SK-N-SH (cell line): ENCODE measurements at regions not wholly inside any gene's neighbourhood (a gene's known extent, or its start where the extent isn't known, plus 50 kb on each side); places are given as distances from the start of the nearest gene placed in this dataset.

Source experiments
- CTCF ChIA-PET: fragments of 300-600, 350-600 bp; formaldehyde crosslinking; extraction: SDS; loops from one replicate; lab custom pipeline; 2021; lab: Yijun Ruan, JAX
- POLR2A ChIA-PET: fragments of 350-600 bp; sonication (Branson Sonifier 250); formaldehyde crosslinking; extraction: SDS; loops from one replicate; lab custom pipeline; 2020; ENCODE audit warnings: antibody characterized with exemption, inconsistent platforms; lab: Yijun Ruan, JAX
- DNase-seq: peaks from one replicate; pipeline ENCODE4 v3.0.0; 2012
- H2AFZ ChIP-seq: fragments of 200-600 bp; sonication (generic); 2 replicates; pipeline ENCODE4 v1.8.1; 2016; ENCODE audit warnings: antibody characterized with exemption, mild to moderate bottlenecking, low read depth
- H3F3A ChIP-seq: fragments of 200-600 bp; sonication (generic); replicated peaks from 2 replicates; pipeline ENCODE3; 2016; ENCODE audit warnings: antibody characterized with exemption, mild to moderate bottlenecking; ENCODE audit not compliant: insufficient read depth
- H3K27ac ChIP-seq, 2 experiments: fragments of 200-500 bp in 1 of 2; fragments of 200-600 bp in 1 of 2; sonication (Bioruptor generic) in 1 of 2; sonication (generic), shearing (Covaris generic) in 1 of 2; 2 replicates each; pipeline versions ENCODE4 v1.5.1 to v1.6.1; 2014 to 2016; ENCODE audit warnings: low read depth in 2 of 2, inconsistent platforms in 1 of 2, low read length in 1 of 2, mild to moderate bottlenecking in 1 of 2, mixed read lengths in 1 of 2
- H3K27me3 ChIP-seq: fragments of 200-600 bp; sonication (generic), shearing (Covaris generic); 2 replicates; pipeline ENCODE4 v1.6.1; 2016; ENCODE audit warnings: mixed run types; ENCODE audit not compliant: insufficient read depth
- H3K36me3 ChIP-seq, 2 experiments: fragments of 200-500 bp in 1 of 2; fragments of 200-600 bp in 1 of 2; sonication (Bioruptor generic) in 1 of 2; sonication (generic) in 1 of 2; replicated peaks in 1 of 2; 2 replicates each; pipeline versions ENCODE3 to v1.5.1; 2014 to 2016; ENCODE audit warnings: low read length in 1 of 2, mild to moderate bottlenecking in 1 of 2; ENCODE audit not compliant: insufficient read depth in 2 of 2, control insufficient read depth in 1 of 2
- H3K4me1 ChIP-seq, 2 experiments: fragments of 200-500 bp in 1 of 2; fragments of 200-600 bp in 1 of 2; sonication (Bioruptor generic) in 1 of 2; sonication (generic), shearing (Covaris generic) in 1 of 2; 2 replicates each; pipeline versions ENCODE4 v1.5.1 to v1.6.1; 2014 to 2016; ENCODE audit warnings: low read depth in 1 of 2, low read length in 1 of 2, mixed run types in 1 of 2; ENCODE audit not compliant: insufficient read depth in 2 of 2, control insufficient read depth in 1 of 2
- H3K4me2 ChIP-seq: fragments of 200-600 bp; sonication (generic), shearing (Covaris generic); 2 replicates; pipeline ENCODE4 v1.6.1; 2017; ENCODE audit warnings: mixed run types
- H3K4me3 ChIP-seq, 2 experiments: fragments of 200-500 bp in 1 of 2; fragments of 200-600 bp in 1 of 2; sonication (Bioruptor generic) in 1 of 2; sonication (generic), shearing (Covaris generic) in 1 of 2; 2 replicates each; pipeline versions ENCODE4 v1.5.1 to v1.8.1; 2014 to 2016; ENCODE audit warnings: low read depth in 2 of 2, inconsistent platforms in 1 of 2, low read length in 1 of 2, mild to moderate bottlenecking in 1 of 2, mixed read lengths in 1 of 2, moderate library complexity in 1 of 2
- H3K79me2 ChIP-seq: fragments of 200-600 bp; sonication (generic); 2 replicates; pipeline ENCODE4 v1.8.1; 2017; ENCODE audit warnings: mild to moderate bottlenecking; ENCODE audit not compliant: insufficient read depth
- H3K9ac ChIP-seq: fragments of 200-600 bp; sonication (generic); 2 replicates; pipeline ENCODE4 v1.6.1; 2017; ENCODE audit warnings: mixed run types
- H3K9me2 ChIP-seq: fragments of 200-600 bp; sonication (generic); 2 replicates; pipeline ENCODE4 v1.6.1; 2017; ENCODE audit warnings: mixed run types
- H3K9me3 ChIP-seq: fragments of 200-600 bp; sonication (generic); 2 replicates; pipeline ENCODE4 v1.6.1; 2017; ENCODE audit warnings: mixed run types, mild to moderate bottlenecking, moderate library complexity
- H4K20me1 ChIP-seq: fragments of 200-600 bp; sonication (generic); 2 replicates; pipeline ENCODE4 v1.6.1; 2017; ENCODE audit warnings: mild to moderate bottlenecking, mixed run types; ENCODE audit not compliant: insufficient read depth
- ELF1 ChIP-seq: IDR thresholded peaks from 2 replicates; pipeline ENCODE4 v1.4.0; 2012
- FOSL2 ChIP-seq: IDR thresholded peaks from 2 replicates; pipeline ENCODE4 v1.4.0; 2012; ENCODE audit warnings: low read depth, mild to moderate bottlenecking, moderate library complexity, borderline replicate concordance
- JUND ChIP-seq: IDR thresholded peaks from 2 replicates; pipeline ENCODE4 v1.4.0; 2012
- WGBS: methylation state at CpG from one replicate; pipeline ENCODE4 v1.1.6; 2017; ENCODE audit warnings: low lambda C conversion rate; 5-methylcytosine and 5-hydroxymethylcytosine counted together
- TF ChIP-seq, protein P1 (sequence below): IDR thresholded peaks from 2 replicates; pipeline ENCODE4 v1.6.1; 2012; ENCODE audit warnings: mild to moderate bottlenecking, low read depth, low read length, moderate library complexity
- TF ChIP-seq, protein P2 (sequence below): IDR thresholded peaks from 2 replicates; pipeline ENCODE4; 2012

DNA sequence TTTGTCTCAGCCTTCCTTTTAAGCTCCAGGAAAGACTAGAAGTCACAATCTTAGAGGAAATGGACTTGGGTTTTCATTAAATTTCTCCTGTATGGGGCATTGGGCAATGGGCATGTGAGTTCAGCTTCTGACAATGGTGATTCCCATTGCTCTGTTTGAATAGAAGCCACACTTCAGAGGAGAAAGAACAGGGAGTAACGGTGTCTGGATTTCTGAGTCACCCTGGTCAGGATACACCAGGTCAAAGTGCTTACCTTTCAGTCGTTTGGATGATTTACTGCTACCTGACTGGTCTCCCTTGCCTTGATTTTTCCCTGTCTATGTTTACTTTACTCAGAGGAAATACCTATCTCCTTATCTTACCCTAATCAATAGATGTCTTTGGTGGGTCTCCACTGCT lies 111.7 kb upstream of the VEPH1 start:
- Histone ChIP-seq H3K27me3 (no peaks in the 10 kb centered on the region), H3K27ac (no peak overlapping the region), H3F3A (no peaks in the 10 kb centered on the region), H3K4me2 (no peak overlapping the region), H3K4me1 (peaks cover 0 to 9% of the 10 kb centered on the region in 2 experiments; a peak in 2 of 4 replicates), H3K9ac (no peak overlapping the region), H3K79me2 (no peaks in the 10 kb centered on the region), H3K36me3 (no peaks in the 10 kb centered on the region), H4K20me1 (no peaks in the 10 kb centered on the region), H3K9me2 (no peaks in the 10 kb centered on the region), H3K4me3 (no peak overlapping the region), H3K9me3 (no peaks in the 10 kb centered on the region), H2AFZ (no peak overlapping the region)
- TF ChIP-seq, protein P1, sequence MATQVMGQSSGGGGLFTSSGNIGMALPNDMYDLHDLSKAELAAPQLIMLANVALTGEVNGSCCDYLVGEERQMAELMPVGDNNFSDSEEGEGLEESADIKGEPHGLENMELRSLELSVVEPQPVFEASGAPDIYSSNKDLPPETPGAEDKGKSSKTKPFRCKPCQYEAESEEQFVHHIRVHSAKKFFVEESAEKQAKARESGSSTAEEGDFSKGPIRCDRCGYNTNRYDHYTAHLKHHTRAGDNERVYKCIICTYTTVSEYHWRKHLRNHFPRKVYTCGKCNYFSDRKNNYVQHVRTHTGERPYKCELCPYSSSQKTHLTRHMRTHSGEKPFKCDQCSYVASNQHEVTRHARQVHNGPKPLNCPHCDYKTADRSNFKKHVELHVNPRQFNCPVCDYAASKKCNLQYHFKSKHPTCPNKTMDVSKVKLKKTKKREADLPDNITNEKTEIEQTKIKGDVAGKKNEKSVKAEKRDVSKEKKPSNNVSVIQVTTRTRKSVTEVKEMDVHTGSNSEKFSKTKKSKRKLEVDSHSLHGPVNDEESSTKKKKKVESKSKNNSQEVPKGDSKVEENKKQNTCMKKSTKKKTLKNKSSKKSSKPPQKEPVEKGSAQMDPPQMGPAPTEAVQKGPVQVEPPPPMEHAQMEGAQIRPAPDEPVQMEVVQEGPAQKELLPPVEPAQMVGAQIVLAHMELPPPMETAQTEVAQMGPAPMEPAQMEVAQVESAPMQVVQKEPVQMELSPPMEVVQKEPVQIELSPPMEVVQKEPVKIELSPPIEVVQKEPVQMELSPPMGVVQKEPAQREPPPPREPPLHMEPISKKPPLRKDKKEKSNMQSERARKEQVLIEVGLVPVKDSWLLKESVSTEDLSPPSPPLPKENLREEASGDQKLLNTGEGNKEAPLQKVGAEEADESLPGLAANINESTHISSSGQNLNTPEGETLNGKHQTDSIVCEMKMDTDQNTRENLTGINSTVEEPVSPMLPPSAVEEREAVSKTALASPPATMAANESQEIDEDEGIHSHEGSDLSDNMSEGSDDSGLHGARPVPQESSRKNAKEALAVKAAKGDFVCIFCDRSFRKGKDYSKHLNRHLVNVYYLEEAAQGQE, result no peak
- WGBS, result 79% methylated on average over 2 of the region's 2 CpGs
- DNase-seq, result no peak
- POLR2A ChIA-PET, result no interaction called here
- CTCF ChIA-PET, result interaction anchor here (1.2 to 7.2 kb wide), 5 partner anchors 8 to 917 kb away, joined by 4 to 53 read pairs (median 6); no protein-coding TSS in a partner anchor

DNA sequence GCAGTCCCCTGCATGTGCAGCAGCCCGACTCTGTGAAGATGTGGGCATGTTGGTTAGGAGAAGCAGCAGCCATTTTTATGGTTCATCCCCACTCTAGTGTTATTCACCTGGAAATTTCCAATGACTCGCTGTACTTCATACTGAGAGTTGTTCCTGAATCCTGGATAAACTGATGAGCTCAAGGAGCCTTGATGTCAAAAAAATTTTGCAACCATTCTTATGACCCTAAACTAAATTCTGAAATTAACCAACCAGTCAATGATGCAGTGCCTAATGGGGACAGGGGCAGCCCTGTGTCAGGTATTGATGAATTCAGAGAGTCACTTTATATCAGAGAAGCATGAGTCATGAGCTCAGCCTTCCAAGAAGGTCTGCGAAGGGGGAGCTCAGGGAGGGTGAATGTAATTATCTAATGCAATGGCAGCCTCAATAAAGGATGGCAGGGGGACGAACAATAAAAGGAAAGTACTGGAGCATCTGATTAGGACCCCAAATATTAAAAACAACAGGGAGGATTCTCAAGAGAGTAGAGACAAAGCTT lies 108.4 kb upstream of the VEPH1 start:
- Histone ChIP-seq H3F3A (peaks cover 1% of the 10 kb centered on the region), H3K4me3 (no peak overlapping the region), H4K20me1 (no peaks in the 10 kb centered on the region), H3K4me1 (peaks cover 0 to 5% of the 10 kb centered on the region in 2 experiments; a peak in 1 of 4 replicates), H2AFZ (no peak overlapping the region)
- POLR2A ChIA-PET, result no interaction called here
- TF ChIP-seq ELF1 (no peak), FOSL2 (peak; percentile 47; the same call in 1 of the 2 replicates), JUND (peak; percentile 20; the same call in 1 of the 2 replicates)
- TF ChIP-seq, protein P2, sequence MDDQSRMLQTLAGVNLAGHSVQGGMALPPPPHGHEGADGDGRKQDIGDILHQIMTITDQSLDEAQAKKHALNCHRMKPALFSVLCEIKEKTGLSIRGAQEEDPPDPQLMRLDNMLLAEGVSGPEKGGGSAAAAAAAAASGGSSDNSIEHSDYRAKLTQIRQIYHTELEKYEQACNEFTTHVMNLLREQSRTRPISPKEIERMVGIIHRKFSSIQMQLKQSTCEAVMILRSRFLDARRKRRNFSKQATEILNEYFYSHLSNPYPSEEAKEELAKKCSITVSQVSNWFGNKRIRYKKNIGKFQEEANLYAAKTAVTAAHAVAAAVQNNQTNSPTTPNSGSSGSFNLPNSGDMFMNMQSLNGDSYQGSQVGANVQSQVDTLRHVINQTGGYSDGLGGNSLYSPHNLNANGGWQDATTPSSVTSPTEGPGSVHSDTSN, result peak; percentile 21; the same call in 1 of the 2 replicates
- TF ChIP-seq, all 33 proteins: peak for 3
- no peaks in the 10 kb centered on the region for H3K27me3 ChIP-seq
- no peak for DNase-seq
- H3K9ac ChIP-seq, result no peak overlapping the region
- H3K36me3 ChIP-seq, result no peaks in the 10 kb centered on the region
- no peak overlapping the region for H3K27ac ChIP-seq
- H3K79me2 ChIP-seq, result no peaks in the 10 kb centered on the region
- WGBS, result 63% methylated on average over 4 of the region's 4 CpGs
- no peak overlapping the region for H3K4me2 ChIP-seq
- CTCF ChIA-PET, result interaction anchor here (1.1 to 7.2 kb wide), 4 partner anchors 79 to 920 kb away, joined by 3 to 53 read pairs (median 7); no protein-coding TSS in a partner anchor
- no peaks in the 10 kb centered on the region for H3K9me3 ChIP-seq
- H3K9me2 ChIP-seq, result no peaks in the 10 kb centered on the region
